HG02981 (cell line): ENCODE measurements at regions not wholly inside any gene's neighbourhood (a gene's known extent, or its start where the extent isn't known, plus 50 kb on each side); places are given as distances from the start of the nearest gene placed in this dataset.
A peak's percentile ranks its signal among the peaks of the same experiment; 100 is the strongest.
"Not testable (repeated sequence)": the region's sequence is repeated elsewhere in the genome, so short reads cannot be mapped to it uniquely, and the experiment has no call there.

Experiments used
- ATAC-seq: cut with Tn5 transposase; IDR thresholded peaks from one replicate; pipeline ENCODE4 v1.9.1; 2021; ENCODE audit warnings: mild to moderate bottlenecking, moderate library complexity; ENCODE audit not compliant: unreplicated experiment

GRCh38 chr17:30644287-30644686 lies 167.1 kb downstream of the GOSR1 start:
- ATAC-seq = not testable (repeated sequence)

GRCh38 chr17:30641428-30641827 lies 164.2 kb downstream of the GOSR1 start:
- not testable (repeated sequence) for ATAC-seq

- not testable (repeated sequence) for ATAC-seq
Observed at GRCh38 chr17:30639391-30639790, 162.2 kb downstream of the GOSR1 start.

- not testable (repeated sequence) for ATAC-seq
Observed at GRCh38 chr17:30638968-30639367, 161.8 kb downstream of the GOSR1 start.

- not testable (repeated sequence) for ATAC-seq
Observed at GRCh38 chr17:30631651-30632050, 154.4 kb downstream of the GOSR1 start.

GRCh38 chr17:30625380-30625779 lies 148.2 kb downstream of the GOSR1 start:
- ATAC-seq = not testable (repeated sequence)

GRCh38 chr17:30624180-30624579 lies 147.0 kb downstream of the GOSR1 start:
- not testable (repeated sequence) for ATAC-seq

- ATAC-seq = not testable (repeated sequence)
Observed at GRCh38 chr17:30609682-30610081, 132.5 kb downstream of the GOSR1 start.

- ATAC-seq = no peak
Observed at GRCh38 chr17:30605523-30605922, 128.3 kb downstream of the GOSR1 start.

GRCh38 chr17:30605027-30605426 lies 127.8 kb downstream of the GOSR1 start:
- ATAC-seq = no peak

GRCh38 chr17:30602396-30602795 lies 125.2 kb downstream of the GOSR1 start:
- ATAC-seq = not testable (repeated sequence)

- not testable (repeated sequence) for ATAC-seq
Observed at GRCh38 chr17:30601984-30602383, 124.8 kb downstream of the GOSR1 start.

GRCh38 chr17:30600830-30601494 lies 123.8 kb downstream of the GOSR1 start:
- ATAC-seq = peak; percentile 7

- peak; percentile 79 for ATAC-seq
Observed at GRCh38 chr17:30600060-30600829, 123.0 kb downstream of the GOSR1 start.

GRCh38 chr17:30599428-30600059 lies 122.3 kb downstream of the GOSR1 start:
- no peak for ATAC-seq

GRCh38 chr17:30597776-30598288 lies 120.6 kb downstream of the GOSR1 start:
- ATAC-seq = no peak

- ATAC-seq = not testable (repeated sequence)
Observed at GRCh38 chr17:30596948-30597775, 120.0 kb downstream of the GOSR1 start.

- not testable (repeated sequence) for ATAC-seq
Observed at GRCh38 chr17:30594953-30595371, 117.8 kb downstream of the GOSR1 start.

GRCh38 chr17:30594223-30594952 lies 117.2 kb downstream of the GOSR1 start:
- no peak for ATAC-seq
